ENCODE measurements at regions not wholly inside any gene's neighbourhood (a gene's known extent, or its start where the extent isn't known, plus 50 kb on each side); places are given as distances from the start of the nearest gene placed in this dataset.
"Not testable (repeated sequence)": the region's sequence is repeated elsewhere in the genome, so short reads cannot be mapped to it uniquely, and the experiment has no call there.

DNA sequence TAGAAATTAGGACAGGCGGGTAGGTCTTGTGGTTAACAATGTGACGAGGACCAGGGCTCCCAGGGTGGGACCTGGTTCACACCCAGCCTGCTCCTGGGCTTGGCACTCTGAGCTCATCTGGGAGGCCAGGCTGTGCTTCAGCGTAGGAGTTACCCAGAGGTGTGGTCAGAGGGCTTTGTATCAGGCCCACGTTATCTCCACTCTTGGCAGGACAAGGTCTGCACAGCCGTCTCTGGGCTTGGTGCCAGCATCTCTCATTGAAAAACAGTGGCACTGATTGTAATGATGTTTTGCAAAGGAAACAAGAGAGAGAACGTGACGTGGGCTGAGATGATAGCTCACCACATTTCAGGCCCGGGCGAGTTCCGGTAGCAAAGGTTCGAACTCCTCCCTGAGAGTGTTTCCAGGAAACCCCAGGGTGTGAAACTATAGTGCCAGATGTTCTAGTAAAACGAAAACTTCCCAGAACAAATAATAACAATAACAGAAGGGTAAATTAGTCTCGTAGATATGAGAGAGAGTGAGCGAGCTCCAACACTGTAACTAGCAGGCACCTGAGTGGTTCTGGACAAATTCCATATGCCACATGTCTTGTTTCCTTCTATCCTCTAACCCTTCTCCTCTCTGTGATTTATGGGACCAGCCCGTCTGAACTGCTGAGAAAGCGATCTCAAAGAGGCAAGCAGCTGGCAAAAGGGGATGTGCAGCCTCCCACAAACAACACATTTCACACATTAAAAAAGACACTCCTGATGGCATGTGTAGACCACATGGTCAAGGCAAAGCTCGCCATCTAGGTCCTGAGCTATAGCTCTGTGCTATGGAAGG, 227.3 kb downstream of the KTN1 start:
- DNase-seq = peak; percentile 81

DNA sequence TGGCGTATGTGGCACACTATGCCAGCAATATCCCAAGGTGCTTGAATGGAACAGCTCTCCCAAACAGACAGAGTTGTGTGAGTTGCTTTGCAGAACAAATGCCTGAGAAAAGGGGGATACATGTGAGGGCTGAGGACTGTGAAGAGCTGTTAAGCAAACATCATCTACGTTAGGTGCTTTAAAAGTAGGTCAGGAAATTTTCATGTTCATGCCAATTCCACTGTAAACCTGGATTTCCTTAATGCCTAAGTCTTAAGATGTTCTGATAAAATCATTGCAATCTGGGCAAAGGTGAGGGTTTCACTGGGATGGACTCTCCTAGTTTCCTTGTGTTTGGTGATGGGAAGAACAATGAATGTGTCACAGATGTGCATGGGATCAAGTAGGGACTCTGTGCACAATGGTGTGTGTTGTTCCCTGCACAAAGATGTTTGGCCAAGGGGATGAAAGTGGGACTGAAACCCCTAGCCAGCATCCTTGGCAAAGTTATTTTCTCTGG, 227.9 kb downstream of the KTN1 start:
- DNase-seq = peak; percentile 17

DNA sequence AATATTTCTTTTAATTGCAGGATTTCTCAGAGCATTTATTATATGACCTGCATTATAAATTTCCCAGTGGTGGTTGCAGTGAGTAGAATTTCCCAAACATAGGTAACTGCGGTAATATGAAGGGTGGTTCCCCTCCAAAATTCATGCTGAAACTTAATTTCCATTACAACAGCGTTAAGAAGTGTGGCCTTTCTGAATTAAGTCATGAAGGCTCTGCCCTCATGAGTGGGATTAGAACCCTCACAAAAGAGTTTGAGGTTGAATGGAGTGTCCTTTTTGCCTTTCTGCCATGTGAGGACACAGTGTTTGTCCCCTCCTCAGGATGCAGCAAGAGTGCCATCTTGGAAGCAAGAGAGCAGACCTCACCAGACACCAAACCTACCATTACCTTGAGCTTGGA, 233.6 kb downstream of the KTN1 start:
- DNase-seq = no peak

DNA sequence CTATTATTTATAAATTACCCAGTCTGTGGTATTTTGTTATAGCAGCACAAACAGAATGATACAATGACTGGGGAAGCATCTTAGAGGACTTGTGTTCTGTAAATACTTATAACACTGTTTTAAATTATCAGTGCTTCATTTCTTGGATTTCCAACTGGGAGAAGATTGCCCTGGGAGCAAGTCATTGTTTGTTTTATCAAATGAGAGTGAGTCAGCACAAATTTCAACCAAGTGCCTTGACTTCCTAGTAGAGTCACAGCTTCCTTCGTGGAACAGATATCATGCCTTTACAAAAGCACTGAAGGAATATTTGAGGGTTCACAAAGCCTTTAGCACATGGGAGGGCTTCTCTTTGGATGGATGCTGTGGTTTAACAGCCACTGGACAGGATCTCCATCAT, 234.1 kb downstream of the KTN1 start:
- DNase-seq = no peak

DNA sequence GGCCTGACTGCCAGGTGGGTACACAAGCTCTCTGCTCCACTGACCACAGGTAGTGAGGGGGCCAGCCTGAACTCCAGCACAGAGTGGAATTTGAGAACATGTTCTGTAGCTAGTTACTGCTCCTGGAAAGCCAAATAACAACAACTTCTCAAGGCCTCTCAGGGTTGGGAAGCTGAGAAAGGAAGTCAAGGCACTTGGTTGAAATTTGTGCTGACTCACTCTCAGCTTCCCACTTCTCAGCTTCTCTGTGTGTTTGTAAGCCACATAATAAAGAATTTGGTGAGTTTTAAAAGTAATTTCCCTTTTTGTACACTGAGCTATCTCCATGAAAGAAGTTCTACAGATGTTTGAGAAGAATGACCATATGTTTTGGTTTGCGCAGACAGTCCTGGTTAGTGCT, 234.9 kb downstream of the KTN1 start:
- no peak for DNase-seq

DNA sequence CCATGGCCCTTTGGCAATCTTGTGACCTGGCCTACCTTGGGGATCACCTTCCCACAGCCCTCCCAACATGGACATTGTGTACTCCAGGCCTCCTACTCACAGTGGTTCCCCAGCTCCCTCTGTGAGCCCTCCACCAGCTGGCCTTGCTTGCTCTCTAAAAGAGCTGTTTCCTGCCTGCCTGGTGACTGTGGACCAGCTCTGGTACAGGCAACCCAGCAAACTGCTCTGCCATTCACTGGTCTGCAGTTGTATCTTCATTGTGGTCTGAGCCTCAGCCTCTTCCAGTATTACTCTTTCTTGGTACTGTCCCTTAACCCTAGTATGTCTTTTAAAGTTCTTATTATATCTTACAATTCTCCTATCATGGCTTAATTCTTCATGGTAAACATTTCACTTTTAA, 236.2 kb downstream of the KTN1 start:
- DNase-seq = no peak

DNA sequence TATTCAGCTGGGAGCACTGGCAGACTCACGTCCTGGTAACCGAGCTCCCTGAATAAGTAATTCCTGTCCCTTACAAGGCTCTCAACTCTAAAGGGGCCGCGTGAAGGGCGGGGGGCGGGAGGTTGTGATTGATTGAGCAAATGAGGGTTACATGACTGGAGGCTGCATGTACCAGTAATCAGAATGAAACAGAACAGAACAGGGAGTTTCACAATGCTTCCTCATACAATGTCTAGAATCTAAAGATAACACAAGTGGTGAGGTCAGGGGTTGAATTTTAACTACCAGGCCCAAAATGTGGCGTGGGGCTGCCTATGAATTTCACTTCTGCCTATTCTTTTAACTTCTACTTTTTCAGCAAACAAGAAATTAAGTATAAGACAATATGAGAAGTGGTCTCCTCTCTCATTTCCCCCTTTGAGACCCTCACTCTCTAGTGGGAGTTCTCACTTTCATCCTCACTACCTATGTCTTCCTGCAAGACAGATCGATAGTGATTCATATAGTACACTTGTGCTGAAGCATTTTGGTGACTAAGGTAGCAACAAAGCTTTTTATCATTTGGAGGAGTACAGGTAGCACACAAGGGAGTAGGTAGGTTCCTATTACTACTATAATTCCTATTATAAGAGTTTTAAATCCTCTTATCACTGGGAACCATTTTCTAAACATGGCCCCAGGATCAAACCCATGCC, 239.8 kb downstream of the KTN1 start:
- no peak for DNase-seq

DNA sequence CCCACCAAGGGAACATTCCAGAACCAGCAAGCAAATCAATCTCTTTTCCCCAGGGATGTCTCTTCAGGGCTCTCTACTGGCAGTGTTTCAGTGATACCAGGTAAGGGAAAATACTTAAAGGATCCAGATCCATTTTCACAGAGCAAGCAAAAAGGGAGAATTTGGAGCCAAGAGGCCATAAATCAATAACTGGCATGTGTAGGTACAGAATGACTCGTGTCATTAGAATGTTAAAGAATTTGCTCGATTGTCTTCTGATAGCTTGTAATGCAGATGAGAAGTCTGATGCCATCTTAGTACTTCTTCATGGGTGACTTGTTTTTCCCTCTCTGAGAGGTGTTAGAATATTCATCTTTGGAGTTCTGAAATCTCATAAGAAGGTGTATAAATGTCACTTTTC, 242.9 kb downstream of the KTN1 start:
- DNase-seq = no peak

DNA sequence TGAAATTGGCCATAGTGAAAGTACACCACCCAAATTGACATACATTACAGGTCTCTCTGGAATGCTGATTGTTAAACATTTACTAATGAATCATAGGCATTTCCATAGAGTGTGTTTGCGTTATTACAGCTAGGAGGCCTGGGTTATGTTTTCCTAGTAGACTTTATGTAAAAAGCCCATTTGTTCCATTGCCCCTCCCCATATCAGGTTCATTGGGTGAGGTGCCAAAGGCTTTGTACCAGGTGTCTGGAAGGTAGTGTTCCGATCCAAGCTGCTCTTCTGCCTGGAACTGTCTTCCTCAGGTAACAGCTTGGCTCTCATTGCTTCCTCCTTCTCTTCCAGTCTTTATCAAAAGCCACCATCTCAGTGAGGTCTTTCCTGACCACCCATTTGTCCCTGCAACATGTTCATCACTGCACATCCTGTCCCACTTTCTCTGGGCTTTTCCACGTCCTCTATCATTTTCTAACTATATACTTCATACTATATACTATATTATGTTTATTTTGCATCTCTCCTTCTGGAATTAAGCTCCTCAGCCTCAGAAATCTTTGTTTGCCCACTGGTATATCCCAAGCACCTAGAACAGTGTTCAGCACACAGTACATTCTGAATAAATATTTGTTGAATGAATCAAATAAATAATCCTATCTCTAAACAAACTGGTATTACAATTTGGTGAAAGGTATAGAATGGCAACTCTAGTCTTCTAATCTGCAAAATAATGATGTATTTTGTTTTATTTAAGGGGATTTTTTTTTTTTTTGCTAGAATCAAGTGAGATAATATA, 252.3 kb downstream of the KTN1 start:
- DNase-seq = no peak

DNA sequence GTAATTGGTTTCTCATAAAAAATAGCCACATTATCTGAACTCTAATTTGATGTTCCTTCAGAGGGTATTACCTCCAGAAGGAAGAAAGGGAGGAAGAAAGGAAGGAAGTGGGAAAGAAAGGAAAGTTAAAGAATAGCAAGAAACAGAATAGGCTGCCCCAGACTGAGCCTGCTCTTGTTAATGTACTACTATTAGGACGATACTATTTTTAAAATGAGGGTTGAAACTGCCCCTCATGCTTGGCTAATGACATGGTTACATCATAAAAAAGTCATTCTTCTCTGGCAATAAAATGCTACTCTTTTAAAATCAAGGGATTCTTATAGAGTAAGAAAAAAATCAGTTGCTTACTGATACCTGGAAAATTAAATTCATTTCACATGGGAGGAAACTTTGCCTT, 253.0 kb downstream of the KTN1 start:
- no peak for DNase-seq

DNA sequence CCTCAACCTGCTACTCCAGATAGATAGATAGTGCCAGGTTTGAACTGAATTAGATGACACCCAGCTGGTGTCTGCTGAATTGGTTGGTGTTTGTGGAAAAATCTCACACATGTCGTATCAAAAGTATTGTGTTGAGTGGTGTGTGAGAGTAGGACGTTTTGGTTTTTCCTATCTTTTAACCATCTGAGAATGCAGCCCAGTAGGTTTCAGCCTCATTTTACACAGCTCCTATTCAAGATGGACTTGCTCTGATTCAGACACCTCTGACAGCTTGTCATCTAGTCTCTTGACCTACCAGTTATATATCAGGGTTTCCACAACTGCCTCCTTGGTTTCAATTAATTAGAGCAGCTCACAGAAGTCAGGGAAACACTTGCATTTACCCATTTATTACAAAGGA, 254.4 kb downstream of the KTN1 start:
- DNase-seq = no peak

DNA sequence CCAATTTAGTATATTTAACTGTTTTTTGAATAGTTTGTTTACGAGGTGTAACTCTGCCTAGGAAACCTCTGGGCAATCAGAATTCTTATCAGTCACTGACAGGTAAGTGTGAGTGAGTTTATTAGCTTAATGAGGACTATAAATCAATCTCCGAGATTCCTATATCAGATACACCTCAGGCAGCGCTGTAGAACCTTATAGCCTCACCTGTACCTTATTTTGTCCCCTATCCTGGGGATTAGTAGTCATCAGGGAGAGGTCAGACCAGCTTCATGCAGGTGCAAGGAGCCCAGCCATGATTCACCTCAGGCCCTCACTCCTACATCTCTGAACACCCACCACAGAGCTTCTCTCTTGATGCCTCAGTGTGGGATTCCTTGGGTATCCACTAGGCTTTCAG, 256.0 kb downstream of the KTN1 start:
- no peak for DNase-seq

DNA sequence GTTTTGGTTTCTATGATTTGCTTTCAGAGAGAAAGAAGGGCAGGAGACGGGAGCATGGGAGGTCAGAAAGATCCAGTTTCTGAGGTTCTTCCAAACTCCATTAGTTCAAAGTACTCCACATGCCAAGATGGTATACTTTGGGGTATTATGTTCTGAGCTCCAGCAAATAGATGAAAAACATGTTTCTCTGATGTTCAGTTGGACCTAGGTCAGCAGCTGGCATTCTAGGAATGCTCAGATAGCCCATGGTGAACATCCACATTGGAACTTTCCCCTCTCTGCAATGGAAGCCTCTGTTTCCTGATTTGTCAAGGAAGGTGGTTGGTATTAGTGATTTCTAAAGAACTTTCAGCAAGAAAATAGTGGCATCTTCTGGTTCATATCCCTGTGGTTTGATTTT, 257.5 kb downstream of the KTN1 start:
- no peak for DNase-seq

DNA sequence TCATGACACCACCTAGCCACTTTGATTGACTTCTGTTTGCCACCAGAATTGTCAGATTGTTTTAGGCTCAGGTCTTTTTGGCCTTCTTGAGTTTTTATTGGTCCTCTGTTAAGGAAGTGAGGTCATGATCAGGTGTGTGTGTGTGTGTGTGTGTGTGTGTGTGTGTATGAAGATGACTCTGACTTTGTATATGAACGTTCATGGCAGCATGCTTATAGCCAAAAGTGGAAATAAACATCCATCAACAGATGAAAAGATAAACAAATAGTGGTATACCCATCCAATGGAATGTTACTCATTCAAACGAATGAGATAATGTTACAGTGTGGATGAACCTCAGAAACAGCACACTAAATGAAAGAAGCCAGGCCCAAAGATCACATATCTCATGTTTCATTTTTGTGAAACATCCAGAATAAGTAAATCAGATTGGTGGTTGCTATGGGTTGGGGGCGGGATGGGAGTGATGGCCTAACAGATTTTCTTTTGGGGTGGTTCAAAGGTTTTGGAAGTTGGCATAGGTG, 258.6 kb downstream of the KTN1 start:
- DNase-seq = no peak

DNA sequence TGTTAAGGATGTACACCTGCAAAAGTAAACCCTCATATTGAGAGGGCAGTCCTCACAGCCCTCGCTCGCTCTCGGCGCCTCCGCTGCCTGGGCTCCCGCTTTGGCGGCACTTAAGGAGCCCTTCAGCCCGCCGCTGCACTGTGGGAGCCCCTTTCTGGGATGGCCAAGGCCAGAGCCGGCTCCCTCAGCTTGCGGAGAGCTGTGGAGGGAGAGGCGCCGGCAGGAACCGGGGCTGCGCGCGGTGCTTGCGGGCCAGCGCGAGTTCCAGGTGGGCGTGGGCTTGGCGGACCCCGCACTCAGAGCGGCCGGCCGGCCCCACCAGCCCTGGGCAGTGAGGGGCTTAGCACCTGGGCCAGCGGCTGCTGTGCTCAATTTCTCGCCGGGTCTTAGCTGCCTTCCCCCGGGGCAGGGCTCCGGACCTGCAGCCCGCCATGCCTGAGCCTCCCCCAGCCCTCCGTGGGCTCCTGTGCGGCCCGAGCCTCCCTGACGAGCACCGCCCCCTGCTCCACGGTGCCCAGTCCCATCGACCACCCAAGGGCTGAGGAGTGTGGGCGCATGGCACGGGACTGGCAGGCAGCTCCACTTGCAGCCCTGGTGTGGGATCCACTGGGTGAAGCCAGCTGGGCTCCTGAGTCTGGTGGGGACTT, 259.4 kb downstream of the KTN1 start:
- DNase-seq = not testable (repeated sequence)

DNA sequence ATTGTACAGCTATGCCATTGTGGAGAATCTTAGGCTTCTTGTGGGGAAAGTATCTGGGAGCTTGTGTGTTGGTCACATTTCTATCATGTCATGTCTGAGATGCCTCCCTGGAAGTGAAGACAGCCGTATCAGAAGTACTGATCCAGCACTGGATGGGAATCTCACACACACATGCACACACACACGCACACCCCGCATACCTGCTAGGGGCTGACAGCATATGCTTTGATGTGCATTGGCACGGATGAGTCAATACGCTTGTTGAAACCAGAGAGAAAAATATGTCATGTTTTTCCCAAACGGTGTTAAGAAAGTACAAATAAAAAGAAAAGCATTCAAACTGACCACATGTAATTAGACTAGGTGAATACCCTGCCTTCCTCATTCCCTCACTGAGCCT, 260.8 kb downstream of the KTN1 start:
- DNase-seq = no peak

DNA sequence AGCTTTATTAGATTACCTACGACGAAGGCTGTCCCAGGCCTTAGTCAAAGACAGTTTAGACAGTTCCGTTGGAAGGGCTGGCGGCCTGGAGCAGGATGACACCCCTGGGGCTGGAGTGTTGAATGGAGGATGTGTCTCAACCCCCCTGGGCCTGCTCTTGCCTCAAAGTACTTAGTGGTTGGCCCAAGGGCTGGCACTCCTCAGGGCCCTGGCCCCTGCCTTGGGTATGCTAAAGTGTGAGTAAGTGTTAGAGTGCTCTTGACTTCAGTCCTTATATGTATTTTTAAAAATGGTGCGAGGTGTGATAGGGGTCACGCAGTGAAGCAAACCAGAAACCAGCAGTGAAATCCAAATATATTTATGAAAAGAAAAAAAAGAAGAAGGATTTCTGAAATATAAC, 261.6 kb downstream of the KTN1 start:
- no peak for DNase-seq

DNA sequence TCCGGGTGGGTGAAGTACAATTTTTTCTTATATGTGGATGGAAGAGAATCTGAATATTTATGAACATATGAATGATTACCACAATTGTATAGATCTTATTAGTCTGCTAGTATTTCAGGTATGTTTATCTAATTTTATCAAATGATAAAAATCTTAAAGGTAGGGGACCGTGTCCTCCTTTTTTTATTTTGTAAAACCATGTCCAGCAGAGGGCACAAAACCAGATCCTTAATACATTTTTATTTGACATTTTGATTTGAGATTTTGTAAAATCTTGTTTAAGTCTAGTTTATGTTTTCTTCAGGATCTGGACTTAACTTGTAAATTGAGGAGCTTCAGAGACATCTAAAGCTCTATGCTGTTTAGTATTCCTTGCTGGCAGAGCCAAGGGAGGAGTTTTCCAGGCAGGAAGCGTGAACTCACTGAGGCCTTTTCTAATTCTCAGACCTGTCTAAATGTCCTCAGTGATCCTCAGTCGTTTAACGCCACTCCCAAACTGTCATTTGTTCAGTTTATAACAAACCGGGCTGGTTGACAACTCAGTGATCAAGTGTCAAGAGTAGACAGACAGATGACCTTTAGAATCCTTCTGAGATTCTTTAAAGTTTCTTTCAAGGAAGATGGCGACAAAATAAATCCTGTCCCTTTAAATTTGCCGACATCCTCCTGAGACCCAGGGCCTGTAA, 263.9 kb downstream of the KTN1 start:
- no peak for DNase-seq

DNA sequence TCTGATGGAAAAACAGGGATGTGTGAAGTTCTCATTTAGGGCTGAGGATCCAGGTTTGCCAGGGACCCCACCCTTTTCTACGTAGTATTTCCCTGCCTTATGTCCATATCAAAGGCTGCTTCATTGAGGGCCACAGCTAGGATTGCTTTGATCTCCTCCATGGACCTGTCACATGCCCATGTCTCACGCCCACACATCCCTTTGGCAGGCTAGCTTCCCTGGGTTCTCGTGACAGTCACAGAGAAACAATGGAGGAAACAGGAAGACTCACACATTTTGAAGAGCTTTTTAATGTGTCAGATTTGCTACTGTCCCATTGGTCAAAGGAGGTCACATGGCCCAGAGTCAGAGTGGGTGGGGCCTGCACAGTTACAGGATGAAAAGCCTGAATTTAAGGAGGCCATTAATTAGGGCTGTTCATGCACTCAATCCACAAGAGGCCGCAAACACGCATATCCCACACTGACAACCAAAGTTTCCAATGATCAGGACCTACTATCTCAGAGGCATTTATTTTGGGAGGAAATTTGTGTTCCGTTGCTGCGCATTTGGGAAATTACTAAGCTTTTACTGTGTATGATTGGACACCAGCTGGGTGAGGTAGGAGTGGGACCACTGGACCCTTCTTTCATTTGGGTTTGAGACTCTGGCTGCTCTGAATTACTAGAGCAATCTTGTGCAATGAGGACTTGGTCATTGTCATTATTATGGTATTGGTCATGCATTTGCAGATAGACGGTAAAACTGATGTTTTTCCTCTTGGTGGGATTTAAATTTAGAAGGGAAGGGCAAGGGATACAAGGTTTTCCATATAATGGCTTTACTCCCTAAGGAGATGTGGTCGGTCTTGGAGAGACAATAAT, 266.2 kb downstream of the KTN1 start:
- DNase-seq = no peak

DNA sequence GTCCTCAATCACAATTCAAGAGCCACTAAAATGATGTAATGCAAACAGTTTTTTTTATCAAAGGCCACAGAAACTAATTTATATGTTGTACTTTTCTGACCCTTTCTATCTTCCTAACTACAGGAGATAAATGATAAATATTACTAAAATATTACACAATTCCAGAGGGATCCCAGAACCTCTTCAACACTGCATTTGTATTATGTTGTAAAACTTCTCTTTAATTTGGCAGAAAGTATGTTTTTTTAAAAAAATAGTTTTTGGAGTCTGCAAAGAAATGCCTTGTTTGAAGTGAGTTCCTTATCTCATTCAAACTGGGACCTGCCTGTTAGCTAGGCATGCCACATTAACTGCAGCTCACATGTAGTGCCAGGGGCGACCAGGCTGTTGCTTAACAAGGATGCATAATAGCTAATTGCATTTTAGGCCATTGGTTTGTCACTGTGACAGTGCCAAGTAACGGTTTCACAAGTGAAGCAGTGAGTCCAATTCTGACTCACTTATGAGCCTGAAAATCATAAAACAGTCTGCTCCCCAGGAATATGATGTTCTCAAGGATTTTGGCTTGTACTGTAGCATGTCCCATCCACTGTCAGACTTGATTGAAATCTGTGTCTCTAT, 266.9 kb downstream of the KTN1 start:
- DNase-seq = peak; percentile 31

DNA sequence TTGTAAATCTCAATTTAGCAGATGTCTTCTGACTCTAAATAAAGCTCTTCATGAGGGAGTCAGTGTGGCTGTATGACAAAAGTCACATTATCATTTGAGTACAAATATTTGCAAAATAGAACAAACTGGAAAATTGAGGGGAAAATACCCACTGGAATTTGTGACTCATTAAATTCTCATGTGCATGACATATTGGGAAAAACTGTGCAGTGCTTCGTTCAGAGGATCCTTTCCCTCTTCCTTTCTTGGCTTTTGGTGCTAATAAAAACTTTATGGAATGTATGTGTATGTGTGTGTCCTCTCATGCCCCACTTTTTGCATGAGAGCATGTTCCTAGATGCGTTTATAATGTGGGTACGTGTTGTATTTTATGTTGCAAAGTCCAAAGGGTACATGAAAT, 267.8 kb downstream of the KTN1 start:
- no peak for DNase-seq

All from DMS79 (cell line).